GM12872 (cell line): ENCODE measurements at regions not wholly inside any gene's neighbourhood (a gene's known extent, or its start where the extent isn't known, plus 50 kb on each side); places are given as distances from the start of the nearest gene placed in this dataset.

Source experiments
- CTCF ChIP-seq: IDR thresholded peaks from 3 replicates; pipeline ENCODE4 v1.5.1; 2011; ENCODE audit warnings: low read depth, mild to moderate bottlenecking, low read length, moderate library complexity; ENCODE audit not compliant: insufficient read depth

GRCh38 chr4:151922306-151922705, 161.5 kb upstream of the GATB start:
- TF ChIP-seq CTCF, result no peak

GRCh38 chr4:151921811-151922210, 161.0 kb upstream of the GATB start:
- no peak for TF ChIP-seq CTCF

- TF ChIP-seq CTCF, result no peak
Observed at GRCh38 chr4:151921386-151921785, 160.6 kb upstream of the GATB start.

- TF ChIP-seq CTCF, result no peak
Observed at GRCh38 chr4:151917145-151917734, 156.4 kb upstream of the GATB start.

GRCh38 chr4:151912632-151913031, 151.8 kb upstream of the GATB start:
- no peak for TF ChIP-seq CTCF

- no peak for TF ChIP-seq CTCF
Observed at GRCh38 chr4:151911970-151912369, 151.2 kb upstream of the GATB start.

GRCh38 chr4:151908734-151909497, 148.1 kb upstream of the GATB start:
- no peak for TF ChIP-seq CTCF
